ENCODE measurements at regions not wholly inside any gene's neighbourhood (a gene's known extent, or its start where the extent isn't known, plus 50 kb on each side); places are given as distances from the start of the nearest gene placed in this dataset.

DNA sequence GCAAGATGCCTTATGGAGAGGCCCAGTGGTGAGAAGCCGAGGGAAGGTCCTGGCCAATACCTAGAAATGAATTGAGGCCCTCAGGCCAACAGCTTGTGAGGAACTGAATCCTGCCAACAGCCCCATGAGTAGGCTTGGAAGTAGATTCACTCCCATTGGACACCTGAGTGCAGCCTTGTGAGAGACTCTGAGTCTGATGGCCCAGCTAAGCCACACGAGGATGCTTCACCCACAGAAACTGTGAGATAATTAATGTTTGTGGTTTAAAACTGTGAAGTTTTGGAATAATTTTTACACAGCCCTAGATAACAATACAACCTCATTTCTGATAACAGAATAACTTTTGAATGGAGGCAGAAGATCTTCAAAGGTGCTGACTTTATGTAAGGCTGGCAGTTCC is 65.9 kb upstream of the DAP start:
- no peak overlapping the region for H3K4me3 ChIP-seq
- no peaks in the 10 kb centered on the region for H3K27me3 ChIP-seq
- no peak for DNase-seq (ENCODE audit: low spot score in 2 of 2)
- no peaks in the 10 kb centered on the region for H3K4me1 ChIP-seq
- H3K27ac ChIP-seq: no peak overlapping the region
- H3K36me3 ChIP-seq: no peaks in the 10 kb centered on the region
- intact Hi-C loops (cut with DNase I): no loop called here
- no peaks in the 10 kb centered on the region for H3K9me3 ChIP-seq
- TF ChIP-seq, protein P1, sequence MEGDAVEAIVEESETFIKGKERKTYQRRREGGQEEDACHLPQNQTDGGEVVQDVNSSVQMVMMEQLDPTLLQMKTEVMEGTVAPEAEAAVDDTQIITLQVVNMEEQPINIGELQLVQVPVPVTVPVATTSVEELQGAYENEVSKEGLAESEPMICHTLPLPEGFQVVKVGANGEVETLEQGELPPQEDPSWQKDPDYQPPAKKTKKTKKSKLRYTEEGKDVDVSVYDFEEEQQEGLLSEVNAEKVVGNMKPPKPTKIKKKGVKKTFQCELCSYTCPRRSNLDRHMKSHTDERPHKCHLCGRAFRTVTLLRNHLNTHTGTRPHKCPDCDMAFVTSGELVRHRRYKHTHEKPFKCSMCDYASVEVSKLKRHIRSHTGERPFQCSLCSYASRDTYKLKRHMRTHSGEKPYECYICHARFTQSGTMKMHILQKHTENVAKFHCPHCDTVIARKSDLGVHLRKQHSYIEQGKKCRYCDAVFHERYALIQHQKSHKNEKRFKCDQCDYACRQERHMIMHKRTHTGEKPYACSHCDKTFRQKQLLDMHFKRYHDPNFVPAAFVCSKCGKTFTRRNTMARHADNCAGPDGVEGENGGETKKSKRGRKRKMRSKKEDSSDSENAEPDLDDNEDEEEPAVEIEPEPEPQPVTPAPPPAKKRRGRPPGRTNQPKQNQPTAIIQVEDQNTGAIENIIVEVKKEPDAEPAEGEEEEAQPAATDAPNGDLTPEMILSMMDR (IDR thresholded peaks at IDR 0.05): no peak

DNA sequence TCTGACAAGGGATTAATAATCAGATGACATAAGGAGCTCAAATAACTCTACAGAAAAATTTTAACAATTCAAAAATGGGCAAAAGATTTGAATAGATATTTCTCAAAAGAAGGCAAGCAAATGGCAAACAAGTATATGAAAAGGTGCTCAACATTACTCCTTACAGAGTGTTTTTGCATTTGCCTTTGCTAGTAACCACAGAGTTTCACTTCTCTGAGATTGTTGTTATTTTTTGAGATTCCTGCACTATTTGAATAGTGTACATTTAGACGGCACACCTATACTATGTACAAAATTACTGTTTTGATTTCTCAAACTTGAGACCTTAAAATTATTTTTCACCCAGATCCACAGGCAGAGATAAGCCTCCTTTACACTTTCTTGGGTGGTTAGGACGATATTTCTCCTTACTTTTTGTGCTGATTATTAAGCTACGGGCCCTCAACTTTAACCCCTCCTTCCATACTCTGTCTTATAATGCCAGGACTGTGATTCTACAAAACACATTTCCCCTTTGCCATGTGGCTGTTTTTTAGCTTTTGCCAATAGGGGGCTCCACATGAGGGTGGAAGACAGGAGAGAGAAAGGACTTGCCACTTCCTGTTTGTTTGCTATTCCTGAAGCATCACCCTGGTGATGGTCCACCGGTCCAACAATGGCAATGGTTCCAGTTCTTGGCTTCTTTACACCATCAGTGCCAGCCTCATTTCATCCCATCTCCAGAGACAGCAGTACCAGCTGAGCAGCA is 65.0 kb upstream of the DAP start:
- Histone ChIP-seq H3K9me3 (no peaks in the 10 kb centered on the region), H3K36me3 (no peaks in the 10 kb centered on the region), H3K4me1 (no peaks in the 10 kb centered on the region), H3K27ac (no peak overlapping the region), H3K4me3 (no peak overlapping the region), H3K27me3 (no peaks in the 10 kb centered on the region)
- no peak for DNase-seq (ENCODE audit: low spot score in 2 of 2)
- intact Hi-C loops (cut with DNase I): no loop called here
- TF ChIP-seq, protein P1 (IDR thresholded peaks at IDR 0.05): no peak

DNA sequence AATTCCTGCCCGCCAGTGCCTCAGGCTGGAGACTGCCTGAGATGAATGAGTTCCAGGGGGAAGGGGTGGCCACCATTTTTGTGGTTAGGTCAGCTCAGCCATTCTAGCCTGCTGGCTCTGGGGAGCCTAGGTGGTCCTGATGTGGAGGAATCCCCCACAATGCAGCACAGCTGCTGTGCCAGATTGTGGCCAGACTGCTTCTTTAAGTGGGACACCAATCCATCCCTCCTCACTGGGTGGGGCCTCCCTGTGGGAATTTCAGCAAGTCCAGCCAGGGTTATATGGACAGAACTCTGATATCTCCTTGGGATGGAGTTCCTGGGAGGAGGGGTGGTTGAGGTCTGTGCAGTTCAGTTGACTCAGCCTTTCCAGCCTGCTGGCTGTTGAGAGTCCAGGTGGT is 51.2 kb upstream of the DAP start:
- Histone ChIP-seq H3K27me3 (no peaks in the 10 kb centered on the region), H3K27ac (no peak overlapping the region), H3K36me3 (no peaks in the 10 kb centered on the region), H3K4me1 (no peaks in the 10 kb centered on the region), H3K9me3 (peaks cover 0 to 11% of the 10 kb centered on the region in 2 donors), H3K4me3 (no peak overlapping the region)
- DNase-seq (ENCODE audit: low spot score in 2 of 2): no peak
- TF ChIP-seq, protein P1 (IDR thresholded peaks at IDR 0.05): no peak
- intact Hi-C loops (cut with DNase I): no loop called here
